ENCODE measurements at regions not wholly inside any gene's neighbourhood (a gene's known extent, or its start where the extent isn't known, plus 50 kb on each side); places are given as distances from the start of the nearest gene placed in this dataset.

DNA sequence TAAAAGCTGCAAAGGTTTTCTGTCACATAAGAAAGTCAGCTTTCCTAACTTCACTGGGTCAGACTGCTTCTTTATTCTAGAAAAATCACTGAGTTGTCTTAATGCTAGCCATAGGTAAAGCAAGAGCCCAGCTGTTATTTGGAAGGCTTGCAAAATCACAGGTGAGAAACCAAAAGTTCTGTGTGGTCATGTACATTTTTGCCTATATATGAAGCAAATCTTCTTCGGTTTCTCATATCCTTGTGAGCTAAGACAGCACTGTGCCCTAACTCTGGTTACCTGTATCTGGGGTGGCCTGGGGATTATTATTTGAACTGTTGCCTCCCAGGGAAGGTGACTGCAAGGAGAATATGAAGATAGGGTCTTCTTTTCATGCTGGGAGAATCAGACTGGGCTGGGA lies 444.9 kb upstream of the CLINT1 start:
- TF ChIP-seq, protein P1, sequence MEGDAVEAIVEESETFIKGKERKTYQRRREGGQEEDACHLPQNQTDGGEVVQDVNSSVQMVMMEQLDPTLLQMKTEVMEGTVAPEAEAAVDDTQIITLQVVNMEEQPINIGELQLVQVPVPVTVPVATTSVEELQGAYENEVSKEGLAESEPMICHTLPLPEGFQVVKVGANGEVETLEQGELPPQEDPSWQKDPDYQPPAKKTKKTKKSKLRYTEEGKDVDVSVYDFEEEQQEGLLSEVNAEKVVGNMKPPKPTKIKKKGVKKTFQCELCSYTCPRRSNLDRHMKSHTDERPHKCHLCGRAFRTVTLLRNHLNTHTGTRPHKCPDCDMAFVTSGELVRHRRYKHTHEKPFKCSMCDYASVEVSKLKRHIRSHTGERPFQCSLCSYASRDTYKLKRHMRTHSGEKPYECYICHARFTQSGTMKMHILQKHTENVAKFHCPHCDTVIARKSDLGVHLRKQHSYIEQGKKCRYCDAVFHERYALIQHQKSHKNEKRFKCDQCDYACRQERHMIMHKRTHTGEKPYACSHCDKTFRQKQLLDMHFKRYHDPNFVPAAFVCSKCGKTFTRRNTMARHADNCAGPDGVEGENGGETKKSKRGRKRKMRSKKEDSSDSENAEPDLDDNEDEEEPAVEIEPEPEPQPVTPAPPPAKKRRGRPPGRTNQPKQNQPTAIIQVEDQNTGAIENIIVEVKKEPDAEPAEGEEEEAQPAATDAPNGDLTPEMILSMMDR (IDR thresholded peaks at IDR 0.05 in 4 of 5, conservative IDR thresholded peaks at IDR 0.05 in 1 of 5) = no peak
- no peak for TF ChIP-seq POLR2A (IDR thresholded peaks at IDR 0.05)

All from gastrocnemius medialis (tissue), 4 donors.